K562 (cell line): ENCODE measurements at regions not wholly inside any gene's neighbourhood (a gene's known extent, or its start where the extent isn't known, plus 50 kb on each side); places are given as distances from the start of the nearest gene placed in this dataset.

Experiments used
- ATAC-seq: fragments of 200-7000 bp; cut with Tn5 transposase; 3 replicates; pipeline ENCODE4 v1.9.1; 2020; ENCODE audit warnings: moderate library complexity
- BruUV-seq: library from RNA; stranded (reverse); fragments of 400-500 nt; replicated peaks from 2 replicates; lab custom pipeline; 2021; lab: Mats Ljungman, UMichigan
- CTCF ChIA-PET: fragments of 300-600 bp; formaldehyde crosslinking; extraction: SDS; loops from one replicate; lab custom pipeline; 2021; ENCODE audit warnings: low intra/inter-chr PET ratio; lab: Yijun Ruan, JAX
- POLR2A ChIA-PET: fragments of 300-600, 350-650 bp; sonication (Branson Sonifier 250); formaldehyde crosslinking; extraction: SDS; loops from one replicate; lab custom pipeline; 2021; ENCODE audit warnings: antibody characterized with exemption, inconsistent platforms; lab: Yijun Ruan, JAX
- DNase-seq, 4 experiments: peaks; one replicate each; pipeline versions ENCODE4 v3.0.0 to v3.0.0-alpha.2; 2011 to 2018; ENCODE audit warnings: low spot score in 3 of 4, mixed read lengths in 3 of 4; ENCODE audit errors: extremely low read depth in 1 of 4
- FAIRE-seq: peaks from 2 replicates; lab custom pipeline; 2011; peaks lifted over from hg19 to GRCh38; lab: Jason Lieb, UNC
- H2AFZ ChIP-seq: 2 replicates; pipeline ENCODE4 v1.6.0; 2011; ENCODE audit warnings: low read depth, low read length, control low read depth, inconsistent platforms
- H3K27ac ChIP-seq: fragments of 200-600 bp; 3 replicates; pipeline ENCODE4 v1.8.0; 2011; ENCODE audit warnings: low read depth, mild to moderate bottlenecking, control low read depth, inconsistent platforms, low read length, moderate library complexity, mixed read lengths; ENCODE audit errors: extremely low read depth
- H3K27me3 ChIP-seq, 2 experiments: fragments of 300-600 bp in 1 of 2; 2 replicates in 1 of 2; 3 replicates in 1 of 2; pipeline versions ENCODE4 v1.6.0 to v1.8.0; 2011; ENCODE audit warnings: inconsistent platforms in 2 of 2, low read length in 2 of 2, mild to moderate bottlenecking in 1 of 2, mixed read lengths in 1 of 2, moderate library complexity in 1 of 2; ENCODE audit not compliant: control insufficient read depth in 2 of 2, insufficient read depth in 2 of 2
- H3K36me3 ChIP-seq: fragments of 300-600 bp; 3 replicates; pipeline ENCODE4 v1.8.0; 2011; ENCODE audit warnings: mild to moderate bottlenecking, low read length, inconsistent platforms; ENCODE audit not compliant: control insufficient read depth, insufficient read depth
- H3K4me1 ChIP-seq, 2 experiments: fragments of 200-600 bp in 1 of 2; replicated peaks in 1 of 2; 2 replicates in 1 of 2; 3 replicates in 1 of 2; pipeline versions ENCODE4 v1.5.1 to v1.8.0; 2011; ENCODE audit warnings: inconsistent platforms in 2 of 2, low read length in 2 of 2, mild to moderate bottlenecking in 1 of 2, mixed read lengths in 1 of 2, moderate library complexity in 1 of 2; ENCODE audit not compliant: control insufficient read depth in 2 of 2, insufficient read depth in 2 of 2
- H3K4me2 ChIP-seq: 2 replicates; pipeline ENCODE4 v1.6.1; 2011; ENCODE audit warnings: low read length, control low read depth, inconsistent platforms, mixed read lengths; ENCODE audit not compliant: insufficient read depth
- H3K4me3 ChIP-seq: fragments of 200-600 bp; sonication (generic), shearing (Covaris generic); 2 replicates; pipeline ENCODE4 v1.5.1; 2016; ENCODE audit warnings: control low read depth, inconsistent platforms
- H3K79me2 ChIP-seq: fragments of 200-600 bp; 3 replicates; pipeline ENCODE4 v1.8.0; 2011; ENCODE audit warnings: low read length, inconsistent platforms; ENCODE audit not compliant: control insufficient read depth, insufficient read depth
- H3K9ac ChIP-seq, 2 experiments: 2 replicates each; pipeline versions ENCODE4 v1.6.0 to v1.6.1; 2011; ENCODE audit warnings: low read depth in 2 of 2, low read length in 2 of 2, control low read depth in 1 of 2, inconsistent platforms in 1 of 2, mild to moderate bottlenecking in 1 of 2, mixed read lengths in 1 of 2; ENCODE audit not compliant: insufficient read depth in 1 of 2
- H3K9me1 ChIP-seq: one replicate; pipeline ENCODE4 v1.6.0; 2011; ENCODE audit warnings: inconsistent platforms, mild to moderate bottlenecking, low read length, moderate library complexity; ENCODE audit not compliant: control insufficient read depth, insufficient read depth
- H3K9me3 ChIP-seq: replicated peaks from 2 replicates; pipeline ENCODE4 v1.5.1; 2011; ENCODE audit warnings: low read depth, low read length, inconsistent platforms; ENCODE audit not compliant: control insufficient read depth, insufficient read depth
- H4K20me1 ChIP-seq: replicated peaks from 2 replicates; pipeline ENCODE4 v1.6.1; 2011; ENCODE audit warnings: low read length, inconsistent platforms, mixed read lengths; ENCODE audit not compliant: control insufficient read depth, insufficient read depth
- ELK3 ChIP-seq: fragments of 450-650 bp; formaldehyde crosslinking; IDR thresholded peaks from 2 replicates; pipeline ENCODE4 v1.4.0; 2020; ENCODE audit warnings: mild to moderate bottlenecking
- ZNF318 ChIP-seq, 2 experiments: fragments of 450-650 bp; IDR thresholded peaks; 2 replicates each; pipeline ENCODE4 v1.6.1; 2016; ENCODE audit warnings: mild to moderate bottlenecking in 2 of 2, borderline replicate concordance in 1 of 2, low read depth in 1 of 2, moderate library complexity in 1 of 2
- ZNF436 ChIP-seq: fragments of 250-450, 450-650 bp; sonication (Bioruptor Pico); formaldehyde crosslinking; IDR thresholded peaks from 2 replicates; pipeline ENCODE4 v1.7.0; 2020; ENCODE audit warnings: mild to moderate bottlenecking
- WGBS: fragments of 100-300 bp; shearing (Covaris generic); methylation state at CpG from one replicate; pipeline ENCODE4 v1.1.6; 2016; ENCODE audit warnings: low coverage, mixed read lengths; ENCODE audit not compliant: insufficient coverage; ENCODE audit errors: missing lambda C conversion rate; 5-methylcytosine and 5-hydroxymethylcytosine counted together
- in situ Hi-C: fragments of 300-500 bp; cut with MboI; formaldehyde crosslinking; loops from 4 replicates; pipeline ENCODE4 v1.15.0; 2018; ENCODE audit warnings: inconsistent platforms, mixed read lengths
- intact Hi-C: fragments of 100-400 bp; cut with micrococcal nuclease; formaldehyde crosslinking; loops from 2 replicates; pipeline ENCODE4 v1.14.2; 2022

- no peak for TF ChIP-seq ZNF318 (IDR thresholded peaks at IDR 0.05; ENCODE audit: borderline replicate concordance in 1 of 2, low read depth in 1 of 2)
- no peak for TF ChIP-seq ZNF436 (CRISPR knock-in tag)
Measured at GRCh38 chr3:106813742-106814141, 563.5 kb upstream of the CCDC54 start (continued).

GRCh38 chr3:106814231-106814630 is 563.0 kb upstream of the CCDC54 start:
- H3K4me1 ChIP-seq, result no peaks in the 10 kb centered on the region
- H3K36me3 ChIP-seq, result no peaks in the 10 kb centered on the region
- ATAC-seq, result no peak
- POLR2A ChIA-PET, result no interaction called here
- TF ChIP-seq ELK3 (CRISPR knock-in tag), result no peak
- TF ChIP-seq, all 486 proteins: peak for 0
- H3K9me1 ChIP-seq, result no peaks in the 10 kb centered on the region
- FAIRE-seq, result no peak
- no peak for DNase-seq
- H3K4me3 ChIP-seq, result no peak overlapping the region
- no peaks in the 10 kb centered on the region for H3K27me3 ChIP-seq
- no TSS peak for BruUV-seq
- no peaks in the 10 kb centered on the region for H3K79me2 ChIP-seq
- no peak overlapping the region for H3K9ac ChIP-seq
- no peak overlapping the region for H2AFZ ChIP-seq
- intact Hi-C loops (no loop called here), in situ Hi-C loops (no loop called here)
- H4K20me1 ChIP-seq, result no peaks in the 10 kb centered on the region
- CTCF ChIA-PET, result no interaction called here
- 0% methylated on average over 1 of the region's 1 CpG for WGBS
- H3K9me3 ChIP-seq, result no peaks in the 10 kb centered on the region
- no peak overlapping the region for H3K4me2 ChIP-seq
- H3K27ac ChIP-seq, result no peak overlapping the region
